ENCODE measurements at regions not wholly inside any gene's neighbourhood (a gene's known extent, or its start where the extent isn't known, plus 50 kb on each side); places are given as distances from the start of the nearest gene placed in this dataset.

- POLR2A ChIA-PET: no interaction called here
- H3K4me3 Mint-ChIP-seq: no peak overlapping the region
- H3K4me1 Mint-ChIP-seq: peaks cover 8% of the 10 kb centered on the region
- CTCF ChIA-PET: no interaction called here
- peaks cover 7% of the 10 kb centered on the region; the same call in 1 of the 2 replicates for H3K27me3 Mint-ChIP-seq (ENCODE audit: low read depth)
- no peak for DNase-seq (ENCODE audit: low spot score)
- H3K9me3 Mint-ChIP-seq: no peaks in the 10 kb centered on the region
- no peak for TF ChIP-seq E2F5 (CRISPR knock-in tag; IDR thresholded peaks at IDR 0.05)
- no peak for TF ChIP-seq ZNF512 (CRISPR knock-in tag; IDR thresholded peaks at IDR 0.05; ENCODE audit: borderline replicate concordance)
- TF ChIP-seq NR3C1 (CRISPR knock-in tag; conservative IDR thresholded peaks at IDR 0.05; ENCODE audit: low read depth): no peak
- TF ChIP-seq HMGXB4 (CRISPR knock-in tag; IDR thresholded peaks at IDR 0.05): no peak
- no peak for TF ChIP-seq RORB (CRISPR knock-in tag; IDR thresholded peaks at IDR 0.05)
- TF ChIP-seq SOX15 (CRISPR knock-in tag; IDR thresholded peaks at IDR 0.05): no peak
- no peaks in the 10 kb centered on the region for H3K36me3 Mint-ChIP-seq
- no peak for ATAC-seq
- no peak overlapping the region for H3K27ac Mint-ChIP-seq
These were observed 567.1 kb upstream of the NR2F2 start for GRCh38 chr15:95763426-95763825.

GRCh38 chr15:95765161-95765560 is 565.3 kb upstream of the NR2F2 start:
- CTCF ChIA-PET: no interaction called here

GRCh38 chr15:95770196-95770595 is 560.3 kb upstream of the NR2F2 start:
- H3K27me3 Mint-ChIP-seq (ENCODE audit: low read depth): no peaks in the 10 kb centered on the region
- H3K36me3 Mint-ChIP-seq: no peaks in the 10 kb centered on the region
- CTCF ChIA-PET: no interaction called here
- TF ChIP-seq EMX1 (CRISPR knock-in tag; IDR thresholded peaks at IDR 0.05): no peak
- TF ChIP-seq ZNF423 (CRISPR knock-in tag; IDR thresholded peaks at IDR 0.05): peak; percentile 27; the same call in 1 of the 2 replicates
- DNase-seq (ENCODE audit: low spot score) (no peak), ATAC-seq (no peak)
- H3K27ac Mint-ChIP-seq: no peak overlapping the region
- peaks cover 7% of the 10 kb centered on the region for H3K4me1 Mint-ChIP-seq
- no peak overlapping the region for H3K4me3 Mint-ChIP-seq
- POLR2A ChIA-PET: no interaction called here
- no peaks in the 10 kb centered on the region for H3K9me3 Mint-ChIP-seq

More at GRCh38 chr15:95765161-95765560, 565.3 kb upstream of the NR2F2 start:
- no peak for TF ChIP-seq TEAD4 (CRISPR knock-in tag; IDR thresholded peaks at IDR 0.05)
- no peak for TF ChIP-seq ZBTB43 (CRISPR knock-in tag; IDR thresholded peaks at IDR 0.05)
- no peak for TF ChIP-seq JAZF1 (CRISPR knock-in tag; IDR thresholded peaks at IDR 0.05)
- POLR2A ChIA-PET: no interaction called here
- Mint-ChIP-seq H3K27ac (no peak overlapping the region), H3K4me1 (peaks cover 9% of the 10 kb centered on the region), H3K27me3 (ENCODE audit: low read depth) (peaks cover 7% of the 10 kb centered on the region; the same call in 1 of the 2 replicates), H3K9me3 (no peaks in the 10 kb centered on the region), H3K4me3 (no peak overlapping the region), H3K36me3 (no peaks in the 10 kb centered on the region)
- no peak for DNase-seq (ENCODE audit: low spot score)
- no peak for ATAC-seq

GRCh38 chr15:95772982-95773381 is 557.5 kb upstream of the NR2F2 start:
- no peaks in the 10 kb centered on the region for H3K36me3 Mint-ChIP-seq

More at GRCh38 chr15:95772982-95773381, 557.5 kb upstream of the NR2F2 start:
- Mint-ChIP-seq H3K27ac (no peak overlapping the region), H3K4me1 (peaks cover 7% of the 10 kb centered on the region), H3K27me3 (ENCODE audit: low read depth) (no peaks in the 10 kb centered on the region), H3K9me3 (no peaks in the 10 kb centered on the region), H3K4me3 (no peak overlapping the region)
- no peak for TF ChIP-seq ZNF425 (CRISPR knock-in tag; conservative IDR thresholded peaks at IDR 0.05)
- TF ChIP-seq USF2 (CRISPR knock-in tag; IDR thresholded peaks at IDR 0.05): no peak
- TF ChIP-seq ZNF121 (CRISPR knock-in tag; IDR thresholded peaks at IDR 0.05): no peak
- no peak for TF ChIP-seq RORB (CRISPR knock-in tag; IDR thresholded peaks at IDR 0.05)
- TF ChIP-seq ETV6 (CRISPR knock-in tag; IDR thresholded peaks at IDR 0.05): no peak
- no peak for TF ChIP-seq OVOL2 (CRISPR knock-in tag; IDR thresholded peaks at IDR 0.05; ENCODE audit: borderline replicate concordance)
- TF ChIP-seq RELA (CRISPR knock-in tag; IDR thresholded peaks at IDR 0.05; ENCODE audit: borderline replicate concordance): no peak
- no peak for TF ChIP-seq SMAD4 (CRISPR knock-in tag; IDR thresholded peaks at IDR 0.05)
- DNase-seq (ENCODE audit: low spot score): no peak
- ATAC-seq: no peak
- ChIA-PET POLR2A (no interaction called here), CTCF (no interaction called here)
